ENCODE measurements at regions not wholly inside any gene's neighbourhood (a gene's known extent, or its start where the extent isn't known, plus 50 kb on each side); places are given as distances from the start of the nearest gene placed in this dataset.
"Not testable (repeated sequence)": the region's sequence is repeated elsewhere in the genome, so short reads cannot be mapped to it uniquely, and the experiment has no call there.

DNA sequence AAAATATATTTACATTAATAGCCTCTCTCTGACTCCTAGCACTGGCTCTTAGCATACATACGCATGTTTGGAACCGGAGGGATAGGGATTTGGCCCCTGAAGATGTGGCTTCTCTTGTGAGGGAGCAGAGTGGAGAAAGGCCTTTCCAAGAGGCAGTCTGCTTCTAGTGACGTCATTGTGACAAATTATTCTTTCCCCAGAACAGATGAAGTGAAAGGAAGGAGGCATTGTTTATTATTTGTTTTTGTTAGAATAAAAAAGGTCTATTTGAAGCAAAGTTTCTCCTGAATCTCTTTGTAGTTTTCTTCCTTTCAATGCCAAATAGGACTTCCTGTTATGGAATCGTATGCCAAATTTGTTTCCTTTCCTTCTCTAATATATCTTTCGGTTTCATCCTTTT lies 361.6 kb downstream of the ICE1 start:
- no peak for DNase-seq

DNA sequence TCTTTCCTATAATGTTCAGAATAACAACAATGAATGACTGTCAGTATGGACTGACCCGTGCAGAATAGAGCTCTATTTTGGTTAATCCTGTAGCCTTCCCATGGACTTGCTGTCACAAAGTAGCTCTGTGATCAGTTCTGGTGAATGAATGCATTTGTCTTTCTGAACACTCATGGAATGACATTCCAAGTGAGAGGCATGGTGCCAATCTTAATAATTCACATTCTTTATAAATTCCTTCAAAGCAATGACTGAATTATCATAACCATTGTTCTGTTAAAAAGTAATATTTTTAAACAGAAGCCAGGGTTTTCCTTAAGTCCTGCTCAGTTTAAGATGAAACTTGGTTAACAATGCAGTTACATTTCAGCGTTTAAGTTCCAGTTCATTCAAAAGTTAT lies 360.5 kb downstream of the ICE1 start:
- DNase-seq: peak; percentile 12

DNA sequence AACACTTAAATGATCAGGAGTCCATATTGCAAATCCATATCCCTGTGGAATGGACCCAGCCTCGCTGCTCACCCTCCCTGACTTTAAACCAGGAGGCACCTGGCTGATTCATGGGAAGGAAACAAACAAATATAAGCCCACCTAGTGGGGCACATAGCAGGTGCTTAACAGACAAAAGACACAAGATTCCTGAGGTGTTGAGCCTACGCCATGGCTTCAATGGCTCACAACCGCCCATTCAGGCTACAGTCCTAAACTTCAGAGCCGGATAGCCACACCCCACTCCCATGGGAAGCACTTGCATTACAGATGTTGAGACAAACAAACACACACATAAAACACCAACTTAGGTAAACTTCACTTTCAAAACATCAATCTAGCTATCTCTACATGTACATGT lies 359.9 kb downstream of the ICE1 start:
- no peak for DNase-seq

DNA sequence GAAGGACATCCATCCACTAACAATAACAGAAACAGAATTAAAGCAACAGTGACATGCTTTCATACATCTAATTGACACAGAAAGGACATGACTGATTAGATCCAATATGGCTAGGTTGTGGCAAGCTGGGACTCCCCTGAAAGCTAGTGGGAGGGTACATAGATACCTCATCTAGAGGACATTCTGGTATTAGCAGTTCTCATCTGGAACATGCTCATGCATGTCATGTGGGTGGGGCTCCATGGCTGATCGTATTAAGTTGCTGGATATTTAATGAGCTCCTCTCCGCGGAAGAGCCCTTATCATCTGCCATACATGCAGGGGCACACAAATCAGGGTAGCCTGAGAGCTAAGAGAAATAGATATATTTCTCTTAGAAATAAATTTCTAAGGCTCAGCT lies 358.9 kb downstream of the ICE1 start:
- no peak for DNase-seq

DNA sequence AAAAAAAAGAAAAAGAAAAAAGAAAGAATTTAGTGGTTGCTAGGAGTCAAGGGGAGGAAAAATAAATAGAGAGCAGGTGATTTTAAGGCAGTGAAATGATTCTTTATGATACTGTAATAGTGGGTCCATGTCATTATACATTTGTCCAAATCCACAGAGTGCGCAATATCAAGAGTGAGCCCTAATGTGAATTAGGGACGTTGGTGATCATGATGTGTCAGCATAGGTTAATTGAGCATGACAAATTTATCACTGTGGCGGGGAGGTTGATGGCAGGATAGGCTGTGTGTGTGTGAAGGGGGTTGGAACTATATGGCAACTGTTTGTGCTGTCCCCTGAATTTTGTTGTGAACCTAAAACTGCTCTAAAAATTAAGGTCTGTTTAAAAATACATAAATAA lies 357.8 kb downstream of the ICE1 start:
- no peak for DNase-seq

DNA sequence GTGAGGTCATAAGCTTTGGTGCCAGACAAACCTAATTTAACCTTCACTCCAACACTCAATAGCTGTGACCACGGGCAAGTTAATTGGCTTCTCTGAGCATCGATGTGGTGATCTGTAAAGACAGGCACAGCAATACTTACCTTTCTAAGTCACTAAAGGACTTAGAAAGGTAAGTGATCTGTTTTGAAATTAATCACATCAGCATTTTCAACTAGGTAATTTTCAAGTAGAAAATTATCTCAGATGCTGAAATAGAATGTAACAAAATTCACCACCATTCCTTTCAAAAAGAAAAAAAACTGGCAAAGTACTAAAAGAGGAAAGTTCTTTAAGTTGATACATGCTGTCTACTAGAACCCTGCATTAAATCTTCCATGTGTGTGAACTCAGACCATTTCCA lies 354.5 kb downstream of the ICE1 start:
- no peak for DNase-seq

DNA sequence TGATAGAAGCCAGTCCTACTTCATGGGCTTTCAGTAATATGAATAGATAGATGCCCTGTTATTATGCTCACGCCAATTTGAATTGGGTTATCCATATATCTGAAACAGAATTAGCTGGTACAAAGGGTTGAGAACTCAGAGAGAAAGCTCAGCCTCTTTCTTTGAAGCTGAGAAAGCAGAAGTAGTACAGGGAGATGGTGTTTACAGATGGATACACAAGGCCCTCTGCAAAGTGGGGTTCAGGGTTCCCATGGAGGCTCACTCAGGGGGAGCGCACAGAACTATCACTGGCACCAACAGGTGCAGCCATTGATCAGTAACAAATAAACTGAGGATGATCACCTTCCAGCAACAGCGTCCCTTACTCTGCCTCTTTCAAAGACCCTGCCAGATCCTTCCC lies 349.7 kb downstream of the ICE1 start:
- DNase-seq: no peak

DNA sequence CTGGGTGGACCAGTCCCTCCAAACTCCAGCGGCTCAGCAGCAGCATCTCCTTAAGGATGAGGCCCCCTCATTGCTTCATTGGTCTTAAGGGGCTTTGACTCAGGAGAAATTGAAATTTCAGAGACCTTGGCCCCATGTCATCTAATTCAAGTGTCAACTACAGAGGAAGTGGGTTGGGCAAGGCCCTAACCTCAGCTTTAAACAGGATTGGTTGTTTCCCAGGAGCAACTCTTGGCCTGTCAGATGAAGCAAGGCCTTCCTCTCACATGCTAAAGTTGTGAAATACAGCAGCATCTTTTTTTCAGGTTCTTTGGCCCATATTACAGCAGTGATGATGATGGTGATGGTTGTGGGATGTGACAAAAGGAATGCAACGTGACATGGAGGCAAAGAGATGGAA lies 348.3 kb downstream of the ICE1 start:
- DNase-seq: no peak

DNA sequence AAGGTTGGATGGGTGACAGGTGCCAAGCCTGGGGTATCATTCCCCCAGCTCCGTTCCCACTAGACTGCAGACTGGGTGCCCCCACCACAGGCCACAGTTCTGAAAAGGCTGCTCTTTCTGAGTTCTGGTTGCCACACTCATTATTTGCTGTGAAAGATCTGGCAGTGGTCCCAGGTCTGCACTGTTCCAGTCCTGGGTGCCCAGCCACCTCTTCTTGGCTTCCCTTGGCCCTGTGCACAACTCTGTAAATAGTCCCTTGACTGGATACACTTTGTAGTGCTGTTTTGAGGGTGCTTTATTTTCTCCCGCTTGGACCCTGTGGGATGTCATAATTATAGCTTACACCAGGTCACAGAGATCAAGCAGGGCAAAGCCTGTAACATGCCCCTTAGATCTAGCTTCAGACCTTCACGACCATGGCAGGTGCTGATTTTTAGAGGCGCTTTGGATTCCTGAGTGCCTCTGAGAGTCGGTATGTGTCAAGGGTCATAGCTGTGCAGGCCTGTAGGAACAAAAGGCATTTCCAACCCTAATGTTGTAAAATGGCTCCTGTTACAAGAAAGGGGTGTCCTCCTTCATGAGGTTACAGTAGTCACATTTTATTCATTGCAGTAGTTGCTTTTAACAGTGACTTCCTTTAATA lies 344.9 kb downstream of the ICE1 start:
- no peak for DNase-seq

DNA sequence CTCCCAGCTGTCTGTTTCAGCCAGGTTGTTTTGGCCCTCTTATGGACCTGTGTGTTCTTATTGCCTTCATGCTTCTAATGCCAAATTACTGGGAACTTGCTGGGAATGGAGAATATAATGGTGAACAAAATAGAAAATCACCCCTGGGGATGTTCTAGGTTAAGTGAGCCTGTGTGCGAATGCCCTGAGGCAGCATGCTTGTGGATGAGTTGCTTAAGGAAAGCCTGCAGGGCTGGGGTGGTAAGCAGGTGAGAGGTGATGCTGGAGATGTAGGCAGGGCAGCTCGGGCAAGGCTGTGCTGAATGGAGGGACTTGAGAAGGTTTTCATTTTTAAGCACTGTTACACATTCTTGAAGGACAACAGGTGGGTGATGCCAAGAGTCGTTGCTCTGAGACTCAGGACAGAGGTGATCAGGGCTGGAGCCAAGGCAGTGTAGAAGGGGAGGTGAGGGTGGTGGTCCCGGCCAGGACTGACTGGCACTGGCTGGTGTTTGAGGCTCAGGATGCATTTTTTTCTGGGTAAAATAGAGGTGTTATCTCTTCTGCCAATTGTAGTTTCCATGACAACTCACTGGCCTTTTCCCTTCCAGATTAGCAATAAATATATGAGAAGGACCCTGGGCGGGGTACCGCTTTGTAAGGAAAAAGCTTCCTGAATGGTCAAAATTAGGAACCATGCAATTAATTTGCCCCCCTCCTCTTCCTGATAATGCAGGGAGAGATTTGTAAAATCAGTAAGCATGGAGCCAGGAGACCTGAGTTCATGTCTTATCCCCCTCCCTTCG lies 342.8 kb downstream of the ICE1 start:
- DNase-seq: no peak

DNA sequence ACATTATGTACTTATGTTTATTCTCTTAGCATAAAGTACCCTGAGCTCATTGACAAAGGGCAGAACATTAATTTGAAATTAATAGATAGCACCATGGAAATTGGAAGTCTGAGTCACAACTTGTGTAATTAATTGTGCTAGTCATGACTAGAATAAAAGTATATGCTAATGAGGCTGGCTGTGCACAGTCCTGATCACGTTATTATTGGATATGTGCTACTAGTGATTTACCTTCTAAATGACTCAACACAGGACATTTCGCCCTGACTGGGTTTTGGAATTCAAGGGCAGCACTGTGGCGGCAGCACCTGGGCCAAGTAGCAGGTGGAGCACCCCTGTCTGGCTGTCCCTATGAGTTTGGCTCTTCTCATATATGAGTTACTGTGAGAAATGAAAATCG lies 341.8 kb downstream of the ICE1 start:
- DNase-seq: no peak

DNA sequence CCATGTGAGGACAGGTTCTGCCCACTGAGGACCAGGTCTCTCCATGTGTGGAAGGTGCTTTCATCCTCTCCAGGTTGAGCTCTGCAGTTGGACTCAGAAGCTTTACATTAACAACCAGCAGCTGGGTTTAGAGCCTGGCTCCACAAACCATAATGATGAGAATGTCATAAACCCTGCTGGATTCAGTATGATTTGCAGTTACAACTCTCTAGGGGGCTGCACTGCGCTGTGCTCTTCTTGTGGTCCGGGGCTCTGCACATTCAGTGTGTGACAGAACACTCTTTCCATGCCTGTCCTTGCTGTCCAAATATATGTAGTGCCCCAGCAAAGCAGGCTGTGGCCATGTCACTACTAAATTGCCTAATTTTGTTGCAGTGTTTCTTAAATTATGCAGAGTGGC lies 334.3 kb downstream of the ICE1 start:
- no peak for DNase-seq

DNA sequence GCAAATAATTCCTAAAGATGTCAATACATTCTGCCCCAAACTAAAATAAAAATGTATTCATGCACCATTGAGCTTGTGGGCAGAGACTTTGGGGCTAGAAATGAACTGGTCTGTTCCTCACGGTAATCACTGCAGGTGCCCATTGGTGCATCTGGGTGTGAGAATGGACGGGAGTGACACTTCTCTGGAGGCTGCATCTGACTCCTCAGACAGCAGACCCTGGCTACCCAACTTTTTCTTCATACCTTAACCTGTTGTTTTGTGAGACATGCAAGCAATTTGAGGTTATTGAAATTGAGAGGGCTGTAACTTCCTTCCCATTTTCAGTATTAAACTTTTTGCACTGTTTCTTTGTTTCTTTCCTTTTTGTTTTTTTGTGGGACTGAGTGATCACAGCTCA lies 333.4 kb downstream of the ICE1 start:
- no peak for DNase-seq

DNA sequence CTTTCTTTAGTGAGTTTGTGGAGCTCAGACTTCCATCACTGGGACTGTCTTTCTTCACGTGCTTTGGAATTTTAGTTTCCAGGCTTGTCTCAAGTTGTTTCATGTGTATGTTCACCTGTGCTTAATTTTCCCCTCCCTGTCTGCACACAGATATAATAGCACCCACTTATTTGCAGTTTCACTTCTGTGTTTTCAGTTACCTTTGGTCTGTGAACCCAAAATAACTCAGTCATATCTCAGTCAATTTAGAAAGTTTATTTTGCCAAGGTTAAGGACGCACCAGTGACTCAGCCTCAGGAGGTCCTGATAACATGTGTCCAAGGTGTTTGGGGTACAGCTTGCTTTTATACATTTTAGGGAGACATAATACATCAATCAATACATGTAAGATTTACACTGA lies 330.4 kb downstream of the ICE1 start:
- DNase-seq: no peak

DNA sequence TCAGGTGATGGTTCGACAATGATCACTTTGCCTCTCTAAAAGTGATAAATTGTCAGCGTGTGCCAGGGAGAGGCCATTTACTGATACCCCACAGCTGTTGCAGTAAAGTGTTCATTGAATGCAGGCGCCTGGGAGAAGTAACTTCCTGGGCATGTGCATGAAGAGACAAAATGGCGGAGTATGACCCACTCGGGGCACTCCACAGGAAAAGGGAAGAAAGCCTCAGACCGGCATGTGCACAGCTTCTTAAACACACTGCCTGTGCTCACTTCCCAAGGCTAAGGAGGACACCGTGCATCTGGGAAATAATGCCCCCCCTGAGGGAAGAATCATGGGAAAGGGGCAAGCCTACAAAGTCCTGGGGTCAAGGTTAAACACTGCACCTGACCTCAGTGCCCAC lies 329.5 kb downstream of the ICE1 start:
- DNase-seq: no peak

DNA sequence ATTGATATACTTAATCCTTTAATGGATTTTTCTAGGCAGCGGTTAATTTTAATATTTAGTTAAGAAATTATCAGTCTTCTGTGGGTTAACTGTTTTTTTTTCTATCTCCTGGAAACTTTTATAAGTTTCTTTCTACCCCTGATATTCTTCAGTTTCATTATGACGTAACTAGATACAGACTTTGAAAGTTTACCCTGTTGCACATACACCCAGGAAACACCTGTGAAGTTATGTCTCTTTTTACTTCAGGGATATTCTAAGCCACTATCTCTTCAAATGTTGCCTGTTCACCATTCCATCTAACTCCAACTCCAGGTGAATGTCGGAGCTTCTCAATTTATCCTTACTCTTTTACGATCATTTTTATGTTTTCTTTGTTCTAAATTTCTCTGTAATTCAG lies 329.0 kb downstream of the ICE1 start:
- no peak for DNase-seq

DNA sequence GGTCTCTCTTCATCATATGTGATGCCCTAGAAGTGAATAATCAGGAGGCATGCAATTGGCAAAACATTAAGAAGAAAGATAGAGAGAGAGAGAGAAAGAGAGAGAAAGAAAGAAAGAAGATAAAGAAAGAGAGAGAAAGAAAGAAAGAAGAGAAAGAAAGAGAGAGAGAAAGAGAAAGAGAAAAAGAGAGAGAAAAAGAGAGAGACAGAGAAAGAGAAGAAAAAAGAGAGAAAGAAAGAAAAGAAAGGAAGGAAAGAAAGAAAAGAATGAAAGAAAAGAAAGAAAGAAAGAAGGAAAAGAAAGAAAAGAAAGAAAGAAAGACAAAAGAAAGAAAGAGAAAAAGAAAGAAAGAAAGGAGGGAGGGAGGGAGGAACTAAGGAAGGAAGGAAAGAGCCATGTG lies 318.9 kb downstream of the ICE1 start:
- no peak for DNase-seq

DNA sequence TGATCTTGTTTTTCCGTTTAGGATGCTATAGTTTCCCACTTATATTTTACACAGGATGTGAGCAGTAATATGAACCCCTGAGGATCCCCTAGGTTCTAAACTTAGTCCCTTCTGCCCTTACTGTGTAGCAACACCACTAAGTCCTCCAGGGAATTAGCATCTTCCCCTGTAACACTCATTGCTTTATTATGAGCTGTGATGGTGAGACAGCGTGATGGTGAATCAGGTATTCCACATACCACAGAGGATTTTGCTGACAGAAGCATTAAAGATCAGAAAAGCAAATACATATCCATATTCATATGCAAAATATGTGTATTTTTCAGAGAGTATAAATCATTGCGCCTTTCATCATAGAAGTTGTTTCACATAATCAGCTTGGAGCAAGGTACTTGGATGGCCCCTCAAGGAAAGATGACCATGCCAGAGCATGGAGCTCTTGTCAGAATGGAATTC lies 317.0 kb downstream of the ICE1 start:
- no peak for DNase-seq

DNA sequence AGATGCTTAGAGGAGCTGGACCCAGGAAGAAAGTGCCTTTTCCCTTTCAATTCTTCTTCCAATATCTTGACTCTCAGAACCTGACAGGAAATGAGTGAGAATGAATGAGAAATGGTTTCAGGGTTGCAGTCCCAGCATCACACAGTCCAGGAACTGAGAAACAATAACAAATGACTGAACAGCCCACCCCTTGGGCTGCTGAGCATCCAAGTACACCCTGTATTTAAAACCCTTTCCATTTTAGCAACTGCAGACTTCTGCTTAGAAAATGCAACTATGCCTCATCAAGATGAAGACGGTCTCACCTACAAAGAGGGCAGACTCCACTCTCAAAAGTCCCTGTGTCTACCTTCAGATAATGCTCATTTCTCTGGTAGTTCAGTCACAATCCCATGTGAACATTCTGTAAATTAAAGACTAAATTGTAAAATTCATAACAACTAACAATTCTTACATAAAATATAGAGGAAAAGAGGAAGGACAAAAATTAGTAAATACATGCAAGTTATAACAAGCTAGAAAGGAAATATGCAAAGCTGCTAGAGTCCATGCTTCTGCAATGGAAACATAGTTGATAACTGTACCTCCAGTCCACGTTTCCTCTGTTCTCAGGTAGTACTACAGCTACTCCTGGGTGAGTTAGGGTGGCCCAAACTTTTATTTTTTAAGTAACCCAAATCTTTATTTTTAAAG lies 316.5 kb downstream of the ICE1 start:
- no peak for DNase-seq

DNA sequence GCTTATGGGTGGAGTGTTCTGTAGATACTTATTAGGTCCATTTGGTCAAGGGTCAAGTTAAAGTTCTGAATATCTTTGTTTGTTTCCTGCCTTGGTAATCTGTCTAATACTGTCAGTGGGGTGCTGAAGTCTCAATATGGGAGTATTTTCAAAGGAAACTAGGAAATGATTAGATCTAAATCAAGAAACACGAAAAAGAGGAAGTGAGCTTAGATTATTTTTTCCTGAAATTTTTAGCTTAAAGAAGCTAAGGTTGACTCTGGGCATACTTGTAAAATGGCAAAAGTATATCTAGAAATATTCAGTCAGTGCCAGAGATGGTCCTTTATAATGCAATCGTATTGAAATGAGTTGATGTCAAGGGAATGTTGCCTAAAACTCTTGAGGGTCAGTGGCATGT lies 313.5 kb downstream of the ICE1 start:
- no peak for DNase-seq

DNA sequence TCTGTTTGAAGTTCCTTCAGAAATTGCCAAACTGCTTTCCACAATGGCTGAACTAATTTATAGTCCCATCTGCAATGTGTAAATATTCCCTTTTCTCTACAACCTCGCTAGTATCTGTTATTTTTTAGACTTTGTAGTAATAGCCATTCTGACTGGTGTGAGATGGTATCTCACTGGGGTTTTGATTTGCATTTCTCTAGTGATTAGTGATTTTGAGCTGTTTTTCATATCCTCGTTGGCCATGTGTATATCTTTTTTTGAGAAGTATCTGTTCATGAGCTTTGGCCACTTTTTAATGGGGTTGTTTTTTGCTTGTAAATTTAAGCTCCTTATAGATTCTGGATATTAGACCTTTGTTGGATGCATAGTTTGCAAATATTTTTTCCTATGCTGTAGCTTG lies 310.6 kb downstream of the ICE1 start:
- DNase-seq: not testable (repeated sequence)

DNA sequence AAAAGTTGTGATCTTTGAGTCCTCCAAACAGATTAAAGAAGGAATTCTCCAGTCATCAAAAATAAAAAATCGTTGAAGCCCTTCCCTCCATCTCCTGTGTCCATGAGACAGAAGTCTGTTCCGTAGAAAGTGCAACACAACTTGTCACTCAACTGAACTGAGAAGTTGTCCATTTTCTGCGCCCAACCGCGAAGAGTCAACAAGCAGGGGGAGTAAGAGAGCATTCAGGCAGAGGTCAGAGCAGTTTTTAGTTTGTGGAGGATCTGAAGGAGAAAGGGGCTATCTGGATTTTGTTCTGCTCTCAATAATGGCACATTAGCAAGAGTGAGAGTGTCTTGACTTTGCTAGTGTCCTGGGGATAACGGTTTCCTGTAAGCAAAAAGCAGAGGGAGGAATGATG lies 303.9 kb downstream of the ICE1 start:
- DNase-seq: no peak

DNA sequence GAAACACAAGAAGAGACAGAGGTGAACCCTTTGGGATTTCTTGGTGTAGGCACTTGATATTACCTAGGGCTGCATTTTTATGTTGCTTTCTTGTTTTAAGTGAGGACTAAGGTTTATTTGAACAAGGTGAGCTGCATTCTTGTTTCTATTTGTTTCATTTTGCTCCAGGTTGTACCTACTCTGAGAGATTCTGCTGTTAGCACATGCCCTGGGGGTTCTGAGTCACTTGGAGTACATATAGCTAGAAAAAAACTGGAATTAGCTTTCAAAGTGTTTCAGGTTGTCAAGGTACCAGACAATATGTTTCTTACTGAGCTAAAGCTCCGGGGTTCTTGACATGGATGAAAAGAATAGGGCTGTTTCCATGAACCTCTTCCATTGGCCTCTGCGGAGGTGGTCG lies 299.4 kb downstream of the ICE1 start:
- no peak for DNase-seq

DNA sequence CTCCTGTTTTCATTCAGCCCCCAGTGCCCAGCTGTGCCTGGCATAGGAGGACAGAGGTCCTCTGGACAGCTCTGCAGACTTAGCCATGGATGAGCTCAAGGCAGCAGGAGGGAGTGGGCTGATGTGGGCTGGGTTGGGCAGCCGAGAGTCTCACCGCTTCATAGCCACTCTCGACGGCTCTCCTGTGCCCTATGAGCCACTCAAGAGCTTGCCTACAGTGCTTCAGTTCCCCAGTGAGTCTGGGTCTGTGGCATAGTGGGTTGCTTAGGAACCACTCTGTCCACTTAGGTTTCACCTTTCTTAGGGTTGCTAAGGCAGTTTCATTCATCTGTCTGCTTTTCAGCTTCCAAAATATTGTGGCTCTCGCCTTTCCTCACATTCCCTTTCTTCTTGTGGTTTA lies 296.8 kb downstream of the ICE1 start:
- DNase-seq: no peak
